CD8-positive, alpha-beta memory T cell (primary cell): ENCODE measurements at regions not wholly inside any gene's neighbourhood (a gene's known extent, or its start where the extent isn't known, plus 50 kb on each side); places are given as distances from the start of the nearest gene placed in this dataset.

ENCODE experiments used
- CTCF ChIA-PET: fragments of 350-600 bp; sonication (Branson Sonifier 250); formaldehyde crosslinking; loops from one replicate; lab custom pipeline; 2021; ENCODE audit warnings: antibody characterized with exemption; lab: Charles Lee
- POLR2A ChIA-PET: fragments of 350-600 bp; sonication (Branson Sonifier 250); formaldehyde crosslinking; loops from one replicate; lab custom pipeline; 2021; ENCODE audit warnings: antibody characterized with exemption; lab: Charles Lee
- DNase-seq, 5 donors: peaks; one replicate each; pipeline versions ENCODE4 v3.0.0 to v3.0.0-alpha.2; 2020 to 2022; ENCODE audit warnings: mixed read lengths in 1 of 5
- H3K27ac ChIP-seq: one replicate; pipeline ENCODE4 v1.7.0; 2013; ENCODE audit warnings: low read depth, mild to moderate bottlenecking, low read length, moderate library complexity
- H3K27me3 ChIP-seq: 2 replicates; pipeline ENCODE4 v1.7.0; 2013; ENCODE audit warnings: low read length, mild to moderate bottlenecking; ENCODE audit not compliant: insufficient read depth, poor library complexity, severe bottlenecking
- H3K36me3 ChIP-seq: 2 replicates; pipeline ENCODE4 v1.7.0; 2013; ENCODE audit warnings: mild to moderate bottlenecking, low read length, moderate library complexity; ENCODE audit not compliant: insufficient read depth
- H3K4me1 ChIP-seq: 2 replicates; pipeline ENCODE4 v1.7.0; 2013; ENCODE audit warnings: mild to moderate bottlenecking, low read length, moderate library complexity; ENCODE audit not compliant: insufficient read depth
- H3K4me3 ChIP-seq: 2 replicates; pipeline ENCODE4 v1.7.0; 2013; ENCODE audit warnings: mild to moderate bottlenecking, low read length
- H3K9me3 ChIP-seq: 2 replicates; pipeline ENCODE4 v1.7.0; 2013; ENCODE audit warnings: mild to moderate bottlenecking, low read length
- H3K27ac Mint-ChIP-seq, 8 donors: one replicate each; pipeline ENCODE4 v1.8.0; 2020 to 2021; ENCODE audit warnings: mixed read lengths in 8 of 8, mild to moderate bottlenecking in 6 of 8, inconsistent platforms in 3 of 8, moderate library complexity in 3 of 8
- H3K27me3 Mint-ChIP-seq, 2 donors: one replicate each; pipeline ENCODE4 v1.8.0; 2020 to 2021; ENCODE audit warnings: mixed read lengths in 2 of 2, mild to moderate bottlenecking in 1 of 2, moderate library complexity in 1 of 2
- H3K36me3 Mint-ChIP-seq, 3 donors: one replicate each; pipeline ENCODE4 v1.8.0; 2020 to 2021; ENCODE audit warnings: mixed read lengths in 3 of 3, inconsistent platforms in 1 of 3, mild to moderate bottlenecking in 1 of 3
- H3K4me1 Mint-ChIP-seq, 3 donors: one replicate each; pipeline ENCODE4 v1.8.0; 2020 to 2021; ENCODE audit warnings: mixed read lengths in 3 of 3, inconsistent platforms in 1 of 3, mild to moderate bottlenecking in 1 of 3
- H3K4me3 Mint-ChIP-seq, 7 donors: one replicate each; pipeline ENCODE4 v1.8.0; 2020 to 2021; ENCODE audit warnings: mixed read lengths in 7 of 7, mild to moderate bottlenecking in 6 of 7, moderate library complexity in 4 of 7, inconsistent platforms in 2 of 7
- H3K9me3 Mint-ChIP-seq, 5 donors: one replicate each; pipeline ENCODE4 v1.8.0; 2020 to 2022; ENCODE audit warnings: mixed read lengths in 5 of 5, mild to moderate bottlenecking in 3 of 5, moderate library complexity in 2 of 5, inconsistent platforms in 1 of 5

- peaks cover 0 to 4% of the 10 kb centered on the region in 2 donors for H3K27me3 Mint-ChIP-seq
- no peaks in the 10 kb centered on the region for H3K4me1 Mint-ChIP-seq
- no peak for DNase-seq
- Histone ChIP-seq H3K9me3 (no peaks in the 10 kb centered on the region), H3K4me1 (no peaks in the 10 kb centered on the region), H3K36me3 (no peaks in the 10 kb centered on the region), H3K4me3 (no peak overlapping the region), H3K27me3 (no peaks in the 10 kb centered on the region), H3K27ac (no peak overlapping the region)
- H3K4me3 Mint-ChIP-seq, result no peak overlapping the region
- H3K36me3 Mint-ChIP-seq, result no peaks in the 10 kb centered on the region
- H3K9me3 Mint-ChIP-seq, result no peaks in the 10 kb centered on the region
- ChIA-PET CTCF (no interaction called here), POLR2A (no interaction called here)
- H3K27ac Mint-ChIP-seq, result no peak overlapping the region
Measured at GRCh38 chr3:157938154-157938779, 168.0 kb downstream of the SHOX2 start.

GRCh38 chr3:157931517-157931916 is 174.7 kb downstream of the SHOX2 start:
- no peaks in the 10 kb centered on the region for H3K27me3 ChIP-seq
- H3K4me3 ChIP-seq, result no peak overlapping the region
- H3K4me1 ChIP-seq, result no peaks in the 10 kb centered on the region
- no peaks in the 10 kb centered on the region for H3K36me3 ChIP-seq
- no peak overlapping the region for H3K27ac ChIP-seq
- H3K9me3 Mint-ChIP-seq, result no peaks in the 10 kb centered on the region
- H3K27me3 Mint-ChIP-seq, result no peaks in the 10 kb centered on the region
- no peaks in the 10 kb centered on the region for H3K4me1 Mint-ChIP-seq
- DNase-seq, result no peak
- ChIA-PET CTCF (no interaction called here), POLR2A (no interaction called here)
- no peak overlapping the region for H3K4me3 Mint-ChIP-seq
- no peaks in the 10 kb centered on the region for H3K9me3 ChIP-seq
- no peaks in the 10 kb centered on the region for H3K36me3 Mint-ChIP-seq
- no peak overlapping the region for H3K27ac Mint-ChIP-seq

GRCh38 chr3:157930000-157930780 is 176.0 kb downstream of the SHOX2 start:
- no peak overlapping the region for H3K4me3 ChIP-seq
- Mint-ChIP-seq H3K36me3 (no peaks in the 10 kb centered on the region), H3K4me1 (no peaks in the 10 kb centered on the region), H3K9me3 (no peaks in the 10 kb centered on the region), H3K4me3 (no peak overlapping the region), H3K27ac (no peak overlapping the region), H3K27me3 (no peaks in the 10 kb centered on the region)
- ChIA-PET POLR2A (no interaction called here), CTCF (no interaction called here)
- H3K9me3 ChIP-seq, result no peaks in the 10 kb centered on the region
- H3K27ac ChIP-seq, result no peak overlapping the region
- no peaks in the 10 kb centered on the region for H3K27me3 ChIP-seq
- H3K4me1 ChIP-seq, result no peaks in the 10 kb centered on the region
- H3K36me3 ChIP-seq, result no peaks in the 10 kb centered on the region
- no peak for DNase-seq

GRCh38 chr3:157926822-157927221 is 179.4 kb downstream of the SHOX2 start:
- Histone ChIP-seq H3K36me3 (no peaks in the 10 kb centered on the region), H3K4me3 (no peak overlapping the region), H3K27me3 (no peaks in the 10 kb centered on the region), H3K27ac (no peak overlapping the region), H3K9me3 (no peaks in the 10 kb centered on the region), H3K4me1 (no peaks in the 10 kb centered on the region)
- no peaks in the 10 kb centered on the region for H3K36me3 Mint-ChIP-seq
- H3K4me3 Mint-ChIP-seq, result no peak overlapping the region
- no peaks in the 10 kb centered on the region for H3K9me3 Mint-ChIP-seq
- peaks cover 0 to 2% of the 10 kb centered on the region in 2 donors for H3K27me3 Mint-ChIP-seq
- POLR2A ChIA-PET, result no interaction called here
- no peak for DNase-seq
- CTCF ChIA-PET, result no interaction called here
- no peak overlapping the region for H3K27ac Mint-ChIP-seq
- H3K4me1 Mint-ChIP-seq, result no peaks in the 10 kb centered on the region

GRCh38 chr3:157922614-157923013 is 183.6 kb downstream of the SHOX2 start:
- Mint-ChIP-seq H3K4me3 (no peak overlapping the region), H3K27me3 (peaks cover 0 to 3% of the 10 kb centered on the region in 2 donors), H3K9me3 (no peaks in the 10 kb centered on the region), H3K4me1 (no peaks in the 10 kb centered on the region), H3K27ac (no peak overlapping the region), H3K36me3 (no peaks in the 10 kb centered on the region)
- no peaks in the 10 kb centered on the region for H3K36me3 ChIP-seq
- no peak overlapping the region for H3K4me3 ChIP-seq
- H3K27me3 ChIP-seq, result no peaks in the 10 kb centered on the region
- H3K27ac ChIP-seq, result no peak overlapping the region
- DNase-seq, result no peak
- no peaks in the 10 kb centered on the region for H3K4me1 ChIP-seq
- POLR2A ChIA-PET, result no interaction called here
- no peaks in the 10 kb centered on the region for H3K9me3 ChIP-seq
- CTCF ChIA-PET, result no interaction called here

- no peaks in the 10 kb centered on the region for H3K36me3 ChIP-seq
- ChIA-PET POLR2A (no interaction called here), CTCF (no interaction called here)
- H3K4me1 ChIP-seq, result no peaks in the 10 kb centered on the region
- Mint-ChIP-seq H3K4me3 (no peak overlapping the region), H3K9me3 (no peaks in the 10 kb centered on the region), H3K4me1 (no peaks in the 10 kb centered on the region), H3K27me3 (peaks cover 0 to 3% of the 10 kb centered on the region in 2 donors), H3K36me3 (no peaks in the 10 kb centered on the region), H3K27ac (no peak overlapping the region)
- H3K27ac ChIP-seq, result no peak overlapping the region
- no peaks in the 10 kb centered on the region for H3K27me3 ChIP-seq
- H3K4me3 ChIP-seq, result no peak overlapping the region
- H3K9me3 ChIP-seq, result no peaks in the 10 kb centered on the region
- no peak for DNase-seq
Measured at GRCh38 chr3:157921811-157922210, 184.4 kb downstream of the SHOX2 start.

GRCh38 chr3:157920822-157921700 is 185.2 kb downstream of the SHOX2 start:
- no peaks in the 10 kb centered on the region for H3K36me3 Mint-ChIP-seq
- ChIA-PET CTCF (no interaction called here), POLR2A (no interaction called here)
- no peak overlapping the region for H3K4me3 Mint-ChIP-seq
- no peak for DNase-seq
- Histone ChIP-seq H3K27me3 (no peaks in the 10 kb centered on the region), H3K27ac (no peak overlapping the region), H3K36me3 (no peaks in the 10 kb centered on the region), H3K9me3 (no peaks in the 10 kb centered on the region), H3K4me1 (no peaks in the 10 kb centered on the region), H3K4me3 (no peak overlapping the region)
- peaks cover 0 to 3% of the 10 kb centered on the region in 2 donors for H3K27me3 Mint-ChIP-seq
- H3K9me3 Mint-ChIP-seq, result no peaks in the 10 kb centered on the region
- no peaks in the 10 kb centered on the region for H3K4me1 Mint-ChIP-seq
- H3K27ac Mint-ChIP-seq, result no peak overlapping the region

- POLR2A ChIA-PET, result no interaction called here
- DNase-seq, result no peak
- no peak overlapping the region for H3K4me3 ChIP-seq
Measured at GRCh38 chr3:157919319-157919887, 186.8 kb downstream of the SHOX2 start.

More at GRCh38 chr3:157919319-157919887, 186.8 kb downstream of the SHOX2 start:
- H3K36me3 ChIP-seq, result no peaks in the 10 kb centered on the region
- Mint-ChIP-seq H3K4me3 (no peak overlapping the region), H3K4me1 (no peaks in the 10 kb centered on the region), H3K27ac (no peak overlapping the region), H3K36me3 (no peaks in the 10 kb centered on the region), H3K27me3 (peaks cover 0 to 5% of the 10 kb centered on the region in 2 donors), H3K9me3 (no peaks in the 10 kb centered on the region)
- no peak overlapping the region for H3K27ac ChIP-seq
- CTCF ChIA-PET, result no interaction called here
- H3K4me1 ChIP-seq, result no peaks in the 10 kb centered on the region
- no peaks in the 10 kb centered on the region for H3K9me3 ChIP-seq
- no peaks in the 10 kb centered on the region for H3K27me3 ChIP-seq
